GM18505 (cell line): ENCODE measurements at regions not wholly inside any gene's neighbourhood (a gene's known extent, or its start where the extent isn't known, plus 50 kb on each side); places are given as distances from the start of the nearest gene placed in this dataset.
"Not testable (repeated sequence)": the region's sequence is repeated elsewhere in the genome, so short reads cannot be mapped to it uniquely, and the experiment has no call there.

Experiments used
- ATAC-seq: cut with Tn5 transposase; IDR thresholded peaks from one replicate; pipeline ENCODE4 v1.9.1; 2021; ENCODE audit not compliant: unreplicated experiment
- POLR2A ChIP-seq: IDR thresholded peaks from 4 replicates; pipeline ENCODE4 v1.6.1; 2011; ENCODE audit warnings: borderline replicate concordance; ENCODE audit not compliant: insufficient read depth, insufficient read length; ENCODE audit errors: extremely low read depth

DNA sequence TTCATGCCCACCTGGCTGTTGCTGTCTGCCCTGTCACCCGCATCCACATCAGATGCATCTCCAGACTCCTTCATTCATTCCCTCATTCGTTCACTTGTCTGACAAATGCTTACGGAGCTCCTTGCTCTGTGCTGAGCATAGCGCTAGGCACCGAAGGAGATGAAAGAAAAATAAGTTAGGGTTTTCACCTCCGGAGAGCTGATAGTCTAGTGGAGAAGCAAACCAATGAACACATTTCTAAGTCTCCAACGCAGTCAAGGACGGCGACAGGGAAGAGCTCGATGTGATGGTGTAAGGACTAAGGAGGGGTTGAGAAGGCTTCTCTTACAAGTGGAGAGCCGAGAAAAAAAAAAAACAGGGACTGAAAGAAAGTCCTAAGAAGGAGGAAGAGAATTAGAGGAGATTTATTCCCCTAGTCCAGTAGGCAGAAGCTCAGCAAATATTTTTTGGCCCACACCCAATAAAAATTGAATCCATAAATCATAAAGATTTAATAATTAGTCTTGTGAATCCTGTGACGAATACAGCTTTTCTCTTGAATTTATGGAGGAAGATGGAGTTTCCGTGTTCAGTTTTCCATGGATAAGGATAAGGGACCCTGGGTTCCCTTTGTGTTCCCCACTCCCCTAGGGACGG lies 127.2 kb upstream of the DLG1 start:
- no peak for TF ChIP-seq POLR2A
- ATAC-seq: no peak

DNA sequence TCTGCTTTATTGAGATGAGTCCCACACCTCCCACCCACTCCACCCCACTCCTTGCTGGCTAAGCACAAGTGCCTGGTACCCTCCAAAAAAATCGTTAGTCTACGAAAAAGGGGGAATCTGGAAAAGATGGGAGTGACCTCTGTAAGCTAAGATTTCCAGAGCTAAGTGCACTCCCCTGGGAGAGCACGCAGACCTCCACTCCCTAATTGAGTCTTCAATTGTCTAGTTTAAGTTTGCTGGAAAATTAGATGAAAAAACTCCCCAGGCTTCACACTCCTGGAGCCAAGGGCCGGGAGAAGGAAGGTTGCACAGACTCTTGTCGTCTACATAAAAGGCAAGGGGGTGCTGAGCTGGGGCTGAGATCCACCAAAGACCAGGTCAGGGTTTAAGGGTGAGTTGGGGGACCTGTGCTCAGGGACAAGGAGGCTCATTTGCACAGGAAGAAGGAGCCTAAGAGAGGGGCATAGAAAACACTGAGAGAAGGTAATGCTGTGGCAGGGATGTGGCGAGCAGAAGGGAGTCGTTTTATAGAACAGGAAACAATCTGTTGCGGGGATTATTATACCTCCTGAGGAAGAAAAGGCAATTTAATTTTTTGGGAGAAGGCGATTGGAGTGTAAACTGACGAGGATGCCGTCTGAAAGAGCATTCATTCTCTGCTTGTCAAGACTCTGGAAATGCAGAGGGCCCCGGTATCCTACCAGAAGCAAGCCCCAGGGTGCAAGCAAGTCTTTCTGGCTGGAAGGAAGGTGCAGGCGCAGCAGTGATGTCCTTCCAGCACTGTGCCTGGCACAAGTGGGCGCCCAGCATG lies 126.5 kb upstream of the DLG1 start:
- no peak for ATAC-seq
- TF ChIP-seq POLR2A: no peak

DNA sequence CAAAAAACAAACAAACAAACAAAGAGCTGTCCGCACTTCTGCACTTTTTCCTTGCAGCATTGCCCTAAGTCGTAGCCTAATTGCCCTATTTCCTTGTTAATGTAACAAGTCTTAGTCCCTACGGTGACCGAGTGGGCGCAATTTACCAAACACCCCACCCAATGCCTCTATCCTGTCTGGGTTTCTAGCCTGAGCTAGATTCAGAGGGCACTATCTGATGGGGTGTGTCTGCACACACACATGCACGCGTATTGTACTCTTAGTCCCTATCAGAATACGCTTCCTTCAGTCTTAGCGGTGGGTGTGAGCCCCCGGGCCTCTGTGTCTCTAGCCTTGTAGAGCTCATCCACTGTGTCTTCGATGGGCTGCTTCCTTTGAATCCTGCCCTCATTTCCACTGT lies 125.9 kb upstream of the DLG1 start:
- no peak for TF ChIP-seq POLR2A

DNA sequence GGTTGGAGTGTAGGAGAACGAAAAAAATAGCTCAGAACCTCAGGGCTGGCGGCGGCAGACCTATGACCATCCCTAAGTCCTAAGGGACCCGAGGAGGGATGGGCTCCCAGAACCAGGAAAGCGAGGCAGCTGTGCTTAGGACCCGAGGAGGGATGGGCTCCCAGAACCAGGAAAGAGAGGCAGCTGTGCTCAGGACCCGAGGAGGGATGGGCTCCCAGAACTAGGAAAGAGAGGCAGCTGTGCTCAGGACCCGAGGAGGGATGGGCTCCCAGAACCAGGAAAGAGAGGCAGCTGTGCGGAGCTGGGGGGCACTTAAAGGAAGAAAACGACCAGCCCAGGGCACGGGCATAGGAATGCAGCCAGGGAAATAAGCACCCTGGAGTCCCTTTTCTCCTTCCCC lies 125.0 kb upstream of the DLG1 start:
- TF ChIP-seq POLR2A: no peak
- ATAC-seq: no peak

More for the DNA sequence above, 125.9 kb upstream of the DLG1 start:
- ATAC-seq: no peak

DNA sequence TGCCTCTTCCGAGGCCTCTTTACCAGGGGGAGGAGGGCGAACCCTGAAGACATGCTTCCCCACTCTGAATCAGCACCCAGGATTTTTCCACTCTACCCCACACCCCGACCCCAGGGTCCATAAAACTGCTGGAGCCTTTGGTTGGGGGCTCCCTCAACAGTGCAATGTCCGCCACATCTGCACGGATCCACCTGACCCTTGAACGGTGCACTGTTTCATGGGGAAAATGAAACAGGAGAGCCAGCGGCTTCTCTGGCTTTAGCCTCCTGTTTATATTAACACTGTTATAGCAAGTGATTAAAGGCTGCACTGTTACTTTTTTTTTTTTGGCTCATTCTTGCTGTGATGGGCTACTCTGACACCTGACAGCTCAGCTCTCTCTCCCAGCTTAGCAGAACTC lies 124.1 kb upstream of the DLG1 start:
- ATAC-seq: no peak

DNA sequence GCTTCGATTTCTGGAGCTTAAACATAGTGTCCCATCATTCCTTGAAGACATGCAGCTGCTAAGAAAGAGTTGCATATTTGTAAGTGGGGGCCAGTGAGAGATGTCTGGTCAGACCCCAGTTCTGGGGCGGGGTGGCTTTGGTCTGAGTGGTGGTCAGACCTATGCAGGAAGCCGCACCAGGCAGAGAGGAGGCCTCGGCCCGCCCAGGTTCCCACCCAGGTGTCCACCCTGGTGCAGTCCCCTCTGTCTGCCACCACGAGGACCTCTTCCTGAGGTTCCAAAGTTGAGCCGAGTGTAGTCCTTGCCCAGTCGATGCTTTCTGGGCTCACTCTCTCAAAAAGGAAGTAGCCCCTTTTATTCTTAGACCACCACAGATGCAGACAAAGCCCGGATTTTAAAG lies 122.6 kb upstream of the DLG1 start:
- ATAC-seq: no peak
- TF ChIP-seq POLR2A: no peak

More for the DNA sequence above, 124.1 kb upstream of the DLG1 start:
- TF ChIP-seq POLR2A: no peak

DNA sequence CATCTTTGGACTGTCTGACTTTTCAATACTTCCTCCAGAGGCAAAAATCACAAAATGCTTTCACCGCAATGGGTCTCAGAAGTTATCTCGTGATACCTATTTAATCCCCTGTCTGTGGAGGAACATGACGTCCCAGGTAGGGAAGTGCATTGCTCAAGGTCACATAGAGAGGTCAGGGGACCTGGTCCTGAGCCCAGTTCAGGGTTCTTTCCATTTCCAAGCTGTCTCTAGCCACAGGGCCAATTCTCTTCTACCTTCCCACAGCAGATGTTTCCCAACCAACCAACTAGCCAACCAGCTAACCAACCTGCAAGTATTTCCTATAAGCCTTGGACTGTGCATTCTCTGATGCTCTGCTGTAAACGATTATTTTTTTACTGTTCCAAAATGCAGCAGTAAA lies 122.2 kb upstream of the DLG1 start:
- TF ChIP-seq POLR2A: no peak
- no peak for ATAC-seq

DNA sequence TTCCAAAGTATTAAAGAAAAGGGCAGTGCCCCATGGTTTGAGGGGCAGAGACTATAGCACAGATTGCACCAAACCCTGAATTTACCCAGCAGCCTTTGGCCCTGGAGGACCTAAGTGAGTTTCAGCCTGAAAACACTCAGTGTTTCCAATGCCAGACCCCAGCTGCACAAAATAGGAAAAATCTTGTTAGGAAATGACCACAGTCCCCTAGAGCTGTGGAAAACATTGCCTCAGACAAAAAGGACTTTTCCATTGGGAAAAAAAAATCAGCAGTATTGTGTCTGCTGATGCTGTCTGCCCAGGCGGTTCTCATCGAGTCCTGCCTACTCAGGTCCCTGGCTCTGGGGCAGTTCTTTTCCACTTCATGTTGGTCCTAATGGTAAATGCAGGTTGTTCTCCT lies 121.7 kb upstream of the DLG1 start:
- no peak for TF ChIP-seq POLR2A
- ATAC-seq: no peak

DNA sequence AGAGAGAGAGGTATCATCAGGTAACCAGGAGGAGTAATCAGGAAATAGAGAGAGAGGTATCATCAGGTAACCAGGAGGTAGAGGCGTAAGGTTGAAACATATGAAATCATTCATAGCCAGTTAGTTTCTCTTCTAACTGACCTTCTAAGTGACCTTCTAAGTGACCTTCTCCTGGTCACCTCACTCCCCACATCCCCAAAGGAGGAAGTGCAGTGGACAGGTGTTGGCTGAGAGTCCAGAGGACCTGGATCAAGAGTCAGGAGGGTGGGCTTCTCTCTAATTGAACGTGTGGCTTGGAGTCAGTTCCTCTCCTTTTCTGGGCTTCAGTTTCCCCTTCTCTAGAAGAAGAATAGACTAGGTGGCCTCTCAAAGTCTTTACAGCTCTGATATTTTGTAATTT lies 121.3 kb upstream of the DLG1 start:
- ATAC-seq: no peak
- TF ChIP-seq POLR2A: no peak

DNA sequence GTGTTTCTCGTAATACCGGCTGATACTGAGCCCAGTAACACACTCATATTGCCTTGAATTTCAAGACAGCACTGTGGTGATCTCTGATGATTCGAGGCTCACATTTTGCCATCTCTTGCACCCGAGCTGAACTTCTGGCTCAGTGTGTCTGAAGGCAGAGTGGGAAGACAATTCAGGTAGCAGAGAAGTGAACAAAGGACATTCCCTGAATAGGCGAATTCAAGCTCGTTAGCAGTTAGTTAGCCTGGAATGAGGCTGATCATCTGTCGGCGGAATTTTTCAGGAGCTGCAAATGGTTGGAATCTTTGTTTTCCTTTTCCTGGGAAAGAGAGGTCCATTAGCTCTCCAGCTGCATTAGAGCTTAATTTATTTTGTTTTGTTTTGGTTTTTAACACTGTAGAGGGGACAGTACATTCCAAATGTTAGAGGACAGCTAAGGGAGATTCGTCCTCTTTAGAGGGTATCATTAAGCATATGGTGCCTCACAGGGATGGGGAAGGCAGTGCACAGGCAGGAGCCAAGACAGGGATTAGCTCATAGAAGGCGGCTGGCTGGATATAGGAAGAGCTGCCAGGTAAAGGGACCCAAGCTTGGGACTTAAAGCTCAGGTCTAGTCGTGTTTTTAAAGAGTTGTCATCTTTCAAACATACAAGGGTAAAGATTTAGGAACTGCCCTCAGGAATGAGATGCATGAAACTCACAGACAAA lies 119.7 kb upstream of the DLG1 start:
- TF ChIP-seq POLR2A: no peak
- no peak for ATAC-seq

DNA sequence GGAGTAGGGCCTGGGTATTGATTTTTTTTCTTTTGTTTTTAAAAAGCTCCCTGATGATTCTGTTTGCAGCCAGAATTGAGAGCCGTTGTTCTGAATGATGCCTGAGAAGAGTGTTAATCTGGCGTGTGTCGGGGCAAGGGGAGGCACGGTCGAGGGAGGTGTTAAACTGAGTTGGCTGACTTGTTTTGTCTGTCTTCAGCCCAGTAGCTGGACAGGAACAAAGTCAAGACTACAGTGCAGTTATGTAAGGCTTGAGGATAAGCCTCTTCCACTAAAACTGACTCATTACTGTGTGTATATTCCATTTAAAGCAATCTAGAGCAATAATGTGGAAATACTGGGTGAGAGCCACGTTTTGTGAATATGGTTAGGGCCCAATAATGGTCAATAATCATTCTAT lies 119.0 kb upstream of the DLG1 start:
- no peak for ATAC-seq
- no peak for TF ChIP-seq POLR2A

DNA sequence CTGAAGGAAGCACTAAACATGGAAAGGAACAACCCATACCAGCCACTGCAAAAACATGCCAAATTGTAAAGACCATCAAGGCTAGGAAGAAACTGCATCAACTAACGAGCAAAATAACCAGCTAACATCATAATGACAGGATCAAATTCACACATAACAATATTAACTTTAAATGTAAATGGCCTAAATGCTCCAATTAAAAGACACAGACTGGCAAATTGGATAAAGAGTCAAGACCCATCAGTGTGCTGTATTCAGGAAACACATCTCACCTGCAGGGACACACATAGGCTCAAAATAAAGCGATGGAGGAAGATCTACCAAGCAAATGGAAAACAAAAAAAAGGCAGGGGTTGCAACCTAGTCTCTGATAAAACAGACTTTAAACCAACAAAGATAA lies 113.5 kb upstream of the DLG1 start:
- ATAC-seq: not testable (repeated sequence)

DNA sequence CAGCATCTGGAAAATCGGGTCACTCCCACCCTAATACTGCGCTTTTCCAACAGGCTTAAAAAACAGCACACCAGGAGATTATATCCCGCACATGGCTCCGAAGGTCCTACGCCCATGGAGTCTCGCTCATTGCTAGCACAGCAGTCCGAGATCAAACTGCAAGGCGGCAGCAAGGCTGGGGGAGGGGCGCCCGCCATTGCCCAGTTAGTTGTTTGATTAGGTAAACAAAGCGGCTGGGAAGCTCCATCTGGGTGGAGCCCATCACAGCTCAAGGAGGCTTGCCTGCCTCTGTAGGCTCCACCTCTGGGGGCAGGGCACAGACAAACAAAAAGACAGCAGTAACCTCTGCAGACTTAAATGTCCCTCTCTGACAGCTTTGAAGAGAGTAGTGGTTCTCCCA lies 111.8 kb upstream of the DLG1 start:
- ATAC-seq: not testable (repeated sequence)
